GM12875 (cell line): ENCODE measurements at regions not wholly inside any gene's neighbourhood (a gene's known extent, or its start where the extent isn't known, plus 50 kb on each side); places are given as distances from the start of the nearest gene placed in this dataset.

Experiments
- H3K4me3 ChIP-seq: one replicate; pipeline ENCODE4 v1.5.1; 2011; ENCODE audit warnings: low read depth, low read length, control low read depth
- TF ChIP-seq, protein P1 (sequence below): IDR thresholded peaks from 2 replicates; pipeline ENCODE4 v1.5.1; 2011; ENCODE audit warnings: low read depth, mild to moderate bottlenecking, control low read depth, inconsistent platforms, low read length, moderate library complexity, borderline replicate concordance; ENCODE audit not compliant: insufficient read depth

DNA sequence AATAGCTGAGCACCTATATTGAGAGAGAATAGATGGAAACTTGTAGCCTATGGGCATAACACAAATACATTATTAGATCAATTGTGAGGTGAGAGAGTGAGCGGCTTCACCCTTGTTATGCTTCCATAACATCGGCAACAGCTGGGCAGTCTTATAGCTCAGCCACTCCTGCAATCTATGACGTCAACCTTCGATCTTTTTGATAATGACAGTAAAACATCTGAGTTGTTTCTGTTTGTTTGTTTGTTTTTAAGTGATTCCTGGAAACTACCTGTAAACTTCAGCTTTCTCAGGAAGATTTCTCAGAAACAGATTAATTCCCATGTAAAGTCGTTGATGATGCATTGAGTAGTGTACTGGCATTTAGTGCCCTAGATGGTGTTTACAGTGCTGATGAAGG lies 90.0 kb downstream of the DSEL start:
- TF ChIP-seq, protein P1, sequence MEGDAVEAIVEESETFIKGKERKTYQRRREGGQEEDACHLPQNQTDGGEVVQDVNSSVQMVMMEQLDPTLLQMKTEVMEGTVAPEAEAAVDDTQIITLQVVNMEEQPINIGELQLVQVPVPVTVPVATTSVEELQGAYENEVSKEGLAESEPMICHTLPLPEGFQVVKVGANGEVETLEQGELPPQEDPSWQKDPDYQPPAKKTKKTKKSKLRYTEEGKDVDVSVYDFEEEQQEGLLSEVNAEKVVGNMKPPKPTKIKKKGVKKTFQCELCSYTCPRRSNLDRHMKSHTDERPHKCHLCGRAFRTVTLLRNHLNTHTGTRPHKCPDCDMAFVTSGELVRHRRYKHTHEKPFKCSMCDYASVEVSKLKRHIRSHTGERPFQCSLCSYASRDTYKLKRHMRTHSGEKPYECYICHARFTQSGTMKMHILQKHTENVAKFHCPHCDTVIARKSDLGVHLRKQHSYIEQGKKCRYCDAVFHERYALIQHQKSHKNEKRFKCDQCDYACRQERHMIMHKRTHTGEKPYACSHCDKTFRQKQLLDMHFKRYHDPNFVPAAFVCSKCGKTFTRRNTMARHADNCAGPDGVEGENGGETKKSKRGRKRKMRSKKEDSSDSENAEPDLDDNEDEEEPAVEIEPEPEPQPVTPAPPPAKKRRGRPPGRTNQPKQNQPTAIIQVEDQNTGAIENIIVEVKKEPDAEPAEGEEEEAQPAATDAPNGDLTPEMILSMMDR, result no peak
- H3K4me3 ChIP-seq, result no peak overlapping the region

DNA sequence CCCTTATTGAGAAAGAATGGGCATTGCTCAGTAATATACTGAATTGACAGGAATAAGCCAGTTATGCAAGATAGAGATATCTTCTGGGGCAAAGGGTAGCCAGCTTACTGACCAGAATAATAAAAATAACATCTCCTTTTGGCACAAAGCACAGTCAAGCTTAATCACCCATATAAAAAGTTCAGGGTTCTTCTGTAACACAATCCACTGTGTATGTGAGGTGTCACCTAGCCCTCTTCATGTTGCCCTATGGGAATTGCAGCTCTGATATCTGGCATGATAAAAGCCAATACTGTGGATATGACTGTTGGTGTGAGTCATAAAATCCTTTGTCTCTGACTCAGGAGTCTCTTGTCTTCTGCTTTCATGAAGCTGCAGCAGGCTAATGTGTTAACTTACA lies 90.8 kb downstream of the DSEL start:
- H3K4me3 ChIP-seq, result no peak overlapping the region

DNA sequence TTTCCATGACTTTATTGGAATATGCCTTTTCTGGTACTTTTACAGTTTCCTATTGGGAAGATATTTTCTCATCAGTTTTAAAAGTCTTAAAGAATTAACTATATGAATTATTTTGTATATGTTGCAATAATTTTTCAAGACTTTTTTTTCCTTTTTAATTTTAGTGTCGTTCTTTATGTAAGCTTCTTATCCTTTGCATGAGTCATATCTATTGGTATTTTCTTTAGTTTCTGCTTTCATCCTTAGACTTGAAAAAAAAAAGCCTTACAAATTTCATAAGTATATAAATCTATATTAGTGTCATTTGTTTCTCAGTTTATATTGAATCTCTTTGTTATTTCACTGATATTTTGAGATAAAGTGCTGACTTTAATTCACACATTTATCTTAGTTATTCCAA lies 94.9 kb downstream of the DSEL start:
- no peak overlapping the region for H3K4me3 ChIP-seq
- TF ChIP-seq, protein P1, result no peak

More for the DNA sequence above, 90.8 kb downstream of the DSEL start:
- TF ChIP-seq, protein P1, result no peak

DNA sequence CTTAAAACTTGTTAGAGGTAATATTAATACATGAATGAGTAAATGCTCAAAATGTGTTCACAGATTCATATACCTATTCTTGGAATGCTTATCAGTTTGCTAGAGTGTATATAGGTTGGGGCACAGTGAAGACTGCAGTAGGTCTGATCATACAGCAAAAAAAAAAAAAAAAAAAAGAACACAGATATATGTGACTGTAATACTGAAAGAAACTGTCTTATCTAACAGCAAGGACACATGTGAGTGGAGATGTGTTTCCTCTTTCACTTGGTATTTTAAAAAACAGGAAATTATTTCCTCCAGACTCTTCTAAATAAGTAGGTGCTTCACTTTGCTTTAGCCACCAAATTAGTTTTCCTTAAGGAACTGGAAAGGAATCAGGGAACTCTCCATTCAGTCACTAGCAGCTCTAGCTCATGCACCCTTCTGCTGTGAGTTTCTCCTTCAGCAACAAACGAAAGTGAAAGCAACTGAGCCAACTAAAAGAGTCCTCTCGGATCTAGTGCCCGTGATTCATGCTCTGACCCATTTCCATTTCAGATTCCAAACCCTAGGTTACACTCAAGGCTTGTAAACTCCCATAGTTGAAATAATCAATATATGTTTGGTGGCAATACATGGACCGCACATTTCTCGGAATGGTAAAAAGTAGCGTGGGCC lies 98.5 kb downstream of the DSEL start:
- no peak overlapping the region for H3K4me3 ChIP-seq
- TF ChIP-seq, protein P1, result no peak

DNA sequence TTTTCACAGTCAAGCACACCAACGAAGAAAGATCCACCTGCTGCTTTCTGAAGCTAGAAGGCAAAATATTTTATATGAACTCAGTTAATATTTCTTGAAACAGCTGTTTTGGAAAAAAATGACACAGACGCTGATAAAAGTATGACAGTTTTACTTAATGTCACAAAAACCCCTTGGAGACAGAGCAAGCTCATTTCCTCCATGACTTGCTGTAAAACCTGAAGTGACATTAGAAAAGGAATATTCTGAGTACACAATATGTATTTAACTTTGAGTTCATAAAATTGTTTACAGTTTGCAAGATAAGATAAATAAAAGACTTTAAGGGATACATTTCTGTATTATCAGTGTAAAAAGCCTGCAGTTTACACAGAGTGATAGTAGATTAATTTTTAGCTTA lies 105.4 kb downstream of the DSEL start:
- no peak overlapping the region for H3K4me3 ChIP-seq
- TF ChIP-seq, protein P1, result no peak

DNA sequence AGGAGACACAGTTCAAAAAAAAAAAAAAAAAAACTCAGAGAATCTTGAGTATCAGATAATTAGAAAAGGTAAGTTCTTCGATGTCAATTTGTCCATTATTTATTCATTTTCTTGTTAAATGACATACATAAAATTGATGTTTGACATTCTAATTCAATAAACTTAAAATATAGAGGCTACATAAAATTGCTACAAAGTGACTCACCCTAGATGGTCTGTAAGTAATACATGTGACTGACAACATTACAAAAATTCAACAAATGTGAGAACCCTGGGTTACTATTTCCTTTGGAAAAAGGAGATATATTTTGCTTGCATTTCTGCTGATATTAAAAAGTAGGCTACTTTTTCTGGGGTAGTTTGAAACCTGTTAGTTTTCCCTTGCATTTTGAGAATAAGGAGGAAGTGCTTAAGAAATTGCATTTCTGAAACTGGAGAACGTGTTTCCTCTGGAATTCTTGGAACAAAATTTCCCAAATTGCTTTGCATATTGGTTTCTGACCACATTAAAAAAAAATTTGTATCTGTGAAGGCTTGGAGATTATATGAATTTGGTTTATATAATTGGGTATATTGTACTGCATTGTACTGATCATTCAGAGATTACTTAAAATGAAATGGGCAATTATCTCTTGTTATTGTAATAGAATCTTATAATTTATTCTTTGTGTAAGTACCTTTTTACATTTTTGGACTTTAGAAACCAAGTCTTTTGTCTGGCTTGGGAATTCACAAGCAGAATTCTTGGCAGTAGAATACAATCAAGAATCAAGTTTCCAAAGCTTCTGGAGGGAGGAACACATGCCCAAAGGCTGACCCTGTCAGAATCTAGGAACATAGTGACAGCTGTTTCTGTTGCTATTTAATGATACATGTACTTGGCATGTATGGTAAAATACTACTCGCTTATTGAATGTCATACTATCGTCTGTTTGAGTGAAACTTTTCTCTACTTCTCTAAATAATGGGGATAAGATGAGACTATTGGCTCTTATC lies 106.1 kb downstream of the DSEL start:
- H3K4me3 ChIP-seq, result no peak overlapping the region
- TF ChIP-seq, protein P1, result no peak
